GM19324 (cell line): ENCODE measurements at regions not wholly inside any gene's neighbourhood (a gene's known extent, or its start where the extent isn't known, plus 50 kb on each side); places are given as distances from the start of the nearest gene placed in this dataset.
"Not testable (repeated sequence)": the region's sequence is repeated elsewhere in the genome, so short reads cannot be mapped to it uniquely, and the experiment has no call there.

Source experiments
- ATAC-seq: cut with Tn5 transposase; IDR thresholded peaks from one replicate; pipeline ENCODE4 v1.9.1; 2021; ENCODE audit warnings: mild to moderate bottlenecking, moderate library complexity; ENCODE audit not compliant: unreplicated experiment, low FRiP score

DNA sequence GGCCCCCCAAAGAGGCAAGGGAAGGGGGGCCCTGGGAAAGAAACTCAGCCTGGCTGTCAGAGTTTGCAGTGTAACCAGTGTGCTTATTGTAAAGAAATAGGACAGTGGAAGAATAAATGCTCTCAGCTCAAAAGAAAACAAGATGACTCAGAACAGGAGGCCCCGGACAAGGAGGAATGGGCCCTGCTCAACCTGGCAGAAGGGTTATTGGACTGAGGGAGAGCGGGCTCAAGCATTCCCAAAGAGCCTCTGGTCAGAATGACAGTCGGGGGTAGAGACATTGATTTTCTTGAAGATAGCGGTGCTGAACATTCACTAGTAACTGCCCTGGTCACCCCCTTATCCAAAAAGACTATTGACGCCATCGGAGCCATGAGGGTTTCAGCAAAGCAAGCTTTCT lies 100.4 kb upstream of the OSBPL11 start:
- no peak for ATAC-seq

DNA sequence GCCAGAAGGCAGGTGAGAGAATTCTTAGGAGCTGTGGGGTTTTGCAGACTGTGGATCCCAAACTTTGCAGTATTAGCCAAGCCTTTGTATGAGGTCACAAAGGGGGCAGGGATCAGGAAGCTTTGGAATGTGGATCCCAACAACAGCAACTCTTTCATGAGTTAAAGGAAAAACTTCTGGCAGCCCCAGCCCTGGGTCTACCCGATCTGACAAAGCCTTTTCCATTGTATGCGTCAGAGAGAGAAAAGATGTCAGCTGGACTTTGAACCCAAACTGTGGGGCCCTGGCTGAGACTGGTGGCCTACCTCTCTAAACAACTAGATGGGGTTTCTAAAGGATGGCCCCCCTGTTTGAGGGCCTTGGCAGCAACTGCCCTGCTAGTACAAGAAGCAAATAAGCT lies 101.8 kb upstream of the OSBPL11 start:
- not testable (repeated sequence) for ATAC-seq

DNA sequence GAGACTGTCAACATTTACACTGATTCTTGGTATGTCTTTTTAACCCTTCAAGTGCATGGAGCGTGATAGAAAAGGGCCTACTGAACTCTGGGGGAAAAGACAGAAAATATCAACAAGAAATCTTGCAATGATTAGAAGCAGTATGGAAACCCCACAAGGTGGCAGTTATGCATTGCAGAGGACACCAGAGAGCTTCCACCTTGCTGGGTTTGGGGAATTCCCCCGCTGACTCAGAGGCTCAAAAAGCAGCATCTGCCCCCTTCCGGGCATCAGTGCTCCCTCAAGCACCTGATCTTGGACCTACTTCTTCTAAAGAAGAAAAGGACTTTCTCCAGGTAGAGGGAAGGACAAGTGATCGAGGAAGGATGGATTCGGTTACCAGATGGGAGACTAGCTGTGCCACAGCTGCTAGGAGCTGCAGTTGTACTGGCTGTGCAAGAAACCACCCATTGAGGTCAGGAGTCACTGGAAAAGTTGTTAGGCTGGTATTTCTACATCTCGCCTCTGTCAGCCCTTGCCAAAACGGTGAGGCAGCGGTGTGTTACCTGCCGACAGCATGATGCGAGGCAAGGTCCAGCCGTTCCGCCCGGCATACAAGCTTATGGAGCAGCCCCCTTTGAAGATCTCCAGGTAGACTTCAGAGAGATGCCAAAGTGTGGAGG lies 102.8 kb upstream of the OSBPL11 start:
- not testable (repeated sequence) for ATAC-seq

DNA sequence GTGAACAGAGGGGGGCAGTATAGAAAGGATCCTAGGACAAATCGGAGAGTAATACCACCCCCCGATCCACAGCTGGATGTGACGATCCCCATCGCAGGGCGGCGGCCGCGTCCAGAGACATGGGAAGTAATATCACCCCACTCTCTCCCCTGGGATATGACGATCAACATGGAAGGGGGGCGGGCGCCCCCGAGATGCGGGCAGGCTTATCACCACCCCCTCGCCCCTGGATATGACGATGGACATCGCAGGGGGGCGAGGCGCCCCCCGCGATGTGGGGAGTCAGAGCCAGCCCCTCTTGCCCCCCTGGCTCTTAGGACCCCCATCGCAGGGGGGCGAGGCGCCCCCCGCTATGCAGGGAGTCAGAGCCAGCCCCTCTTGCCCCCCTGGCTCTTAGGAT lies 120.4 kb upstream of the OSBPL11 start:
- ATAC-seq, result no peak

DNA sequence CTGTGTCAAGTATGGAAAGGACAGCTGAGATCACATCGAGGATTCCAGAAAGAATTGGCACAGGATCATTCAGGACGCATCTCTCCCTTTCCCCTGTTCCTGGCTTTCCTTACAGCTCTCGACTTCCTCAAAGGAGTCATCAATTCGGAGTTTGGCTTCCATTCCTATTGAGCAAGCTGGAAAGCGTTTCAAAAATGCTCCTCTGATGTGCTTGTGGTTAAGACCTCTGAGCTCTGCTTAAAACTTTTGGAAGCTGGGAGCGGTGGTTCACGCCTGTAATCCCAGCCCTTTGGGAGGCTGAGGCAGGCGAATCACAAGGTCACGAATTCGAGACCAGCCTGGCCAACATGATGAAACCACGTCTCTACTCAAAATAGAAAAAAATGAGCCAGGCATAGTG lies 136.9 kb upstream of the OSBPL11 start:
- not testable (repeated sequence) for ATAC-seq

DNA sequence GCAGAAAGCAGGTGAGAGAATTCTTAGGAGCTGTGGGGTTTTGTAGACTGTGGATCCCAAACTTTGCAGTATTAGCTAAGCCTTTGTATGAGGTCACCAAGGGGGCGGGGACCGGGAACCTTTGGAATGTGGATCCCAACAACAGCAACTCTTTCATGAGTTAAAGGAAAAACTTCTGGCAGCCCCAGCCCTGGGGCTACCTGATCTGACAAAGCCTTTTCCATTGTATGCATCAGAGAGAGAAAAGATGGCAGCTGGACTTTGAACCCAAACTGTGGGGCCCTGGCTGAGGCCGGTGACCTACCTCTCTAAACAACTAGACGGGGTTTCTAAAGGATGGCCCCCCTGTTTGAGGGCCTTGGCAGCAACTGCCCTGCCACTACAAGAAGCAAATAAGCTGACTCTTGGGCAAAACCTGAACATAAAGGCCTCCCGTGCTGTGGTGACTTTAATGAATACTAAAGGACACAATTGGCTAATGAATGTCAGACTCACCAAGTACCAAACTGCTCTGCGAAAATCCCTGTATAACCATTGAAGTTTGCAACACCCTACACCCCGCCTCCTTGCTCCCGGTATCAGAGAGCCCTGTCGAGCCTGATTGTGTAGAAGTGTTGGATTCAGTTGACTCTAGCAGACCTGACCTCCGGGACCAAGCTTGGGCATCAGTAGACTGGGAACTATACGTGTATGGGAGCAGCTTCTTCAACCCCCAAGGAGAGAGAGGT lies 146.9 kb upstream of the OSBPL11 start:
- ATAC-seq, result not testable (repeated sequence)

DNA sequence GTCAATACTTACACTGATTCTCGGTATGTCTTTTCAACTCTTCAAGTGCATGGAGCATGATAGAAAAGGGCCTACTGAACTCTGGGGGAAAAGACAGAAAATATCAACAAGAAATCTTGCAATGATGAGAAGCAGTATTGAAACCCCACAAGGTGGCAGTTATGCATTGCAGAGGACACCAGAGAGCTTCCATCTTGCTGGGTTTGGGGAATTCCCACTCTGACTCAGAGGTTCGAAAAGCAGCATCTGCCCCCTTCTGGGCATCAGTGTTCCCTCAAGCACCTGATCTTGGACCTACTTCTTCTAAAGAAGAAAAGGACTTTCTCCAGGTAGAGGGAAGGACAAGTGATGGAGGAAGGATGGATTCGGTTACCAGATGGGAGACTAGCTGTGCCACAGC lies 147.5 kb upstream of the OSBPL11 start:
- not testable (repeated sequence) for ATAC-seq

DNA sequence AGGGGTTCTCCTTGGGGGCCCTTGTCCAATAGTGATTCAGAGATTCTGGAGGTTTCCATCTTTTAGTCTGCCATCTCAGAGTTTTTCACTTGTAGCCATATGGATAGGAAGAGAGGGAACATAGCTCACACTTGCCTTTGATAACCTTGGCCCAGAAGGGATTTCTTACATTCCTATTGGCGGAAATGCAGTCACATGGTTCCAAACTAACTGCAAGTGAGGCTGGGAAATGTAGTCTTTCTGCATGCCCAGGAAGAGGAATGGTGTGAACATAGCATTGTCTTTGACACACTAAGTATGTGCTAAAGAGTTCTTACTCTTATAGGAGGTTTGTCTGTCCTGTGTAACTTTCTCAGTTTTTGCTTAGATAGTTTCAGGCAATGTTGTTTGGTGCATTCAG lies 161.8 kb upstream of the OSBPL11 start:
- ATAC-seq, result not testable (repeated sequence)

DNA sequence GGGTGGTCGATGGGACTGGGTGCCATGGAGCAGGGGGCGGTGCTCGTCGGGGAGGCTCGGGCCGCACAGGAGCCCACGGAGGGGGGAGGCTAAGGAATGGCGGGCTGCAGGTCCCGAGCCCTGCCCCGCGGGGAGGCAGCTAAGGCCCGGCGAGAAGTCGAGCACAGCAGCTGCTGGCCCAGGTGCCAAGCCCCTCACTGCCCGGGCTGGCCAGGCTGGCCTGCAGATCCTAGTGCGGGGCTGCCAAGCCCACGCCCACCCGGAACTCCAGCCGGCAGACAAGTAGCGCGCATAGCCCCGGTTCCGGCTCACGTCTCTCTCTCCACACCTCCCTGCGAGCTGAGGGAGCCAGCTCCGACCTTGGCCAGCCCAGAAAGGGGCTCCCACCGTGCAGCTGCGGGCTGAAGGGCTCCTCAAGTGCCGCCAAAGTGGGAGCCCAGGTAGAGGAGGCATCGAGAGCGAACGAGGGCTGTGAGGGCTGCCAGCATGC lies 163.4 kb upstream of the OSBPL11 start:
- not testable (repeated sequence) for ATAC-seq

DNA sequence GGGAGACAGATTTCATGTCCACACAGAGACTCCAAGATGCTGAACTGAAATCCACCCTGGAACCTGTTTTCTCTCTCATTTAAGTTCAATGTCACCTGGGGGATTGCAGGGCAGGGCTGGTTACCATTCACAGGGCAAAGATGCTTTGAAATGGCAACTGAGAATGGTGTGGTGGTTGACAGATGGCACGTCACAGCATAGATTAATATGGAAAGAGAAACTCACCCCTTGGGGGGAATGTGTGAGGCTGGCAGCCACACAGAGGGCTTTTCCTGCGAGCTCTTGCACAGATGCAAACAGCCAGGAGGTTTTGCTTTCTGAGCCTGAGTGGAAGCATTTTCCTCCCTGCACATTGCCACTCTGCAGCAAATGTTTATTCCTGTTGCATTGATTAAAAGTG lies 167.3 kb upstream of the OSBPL11 start:
- not testable (repeated sequence) for ATAC-seq

DNA sequence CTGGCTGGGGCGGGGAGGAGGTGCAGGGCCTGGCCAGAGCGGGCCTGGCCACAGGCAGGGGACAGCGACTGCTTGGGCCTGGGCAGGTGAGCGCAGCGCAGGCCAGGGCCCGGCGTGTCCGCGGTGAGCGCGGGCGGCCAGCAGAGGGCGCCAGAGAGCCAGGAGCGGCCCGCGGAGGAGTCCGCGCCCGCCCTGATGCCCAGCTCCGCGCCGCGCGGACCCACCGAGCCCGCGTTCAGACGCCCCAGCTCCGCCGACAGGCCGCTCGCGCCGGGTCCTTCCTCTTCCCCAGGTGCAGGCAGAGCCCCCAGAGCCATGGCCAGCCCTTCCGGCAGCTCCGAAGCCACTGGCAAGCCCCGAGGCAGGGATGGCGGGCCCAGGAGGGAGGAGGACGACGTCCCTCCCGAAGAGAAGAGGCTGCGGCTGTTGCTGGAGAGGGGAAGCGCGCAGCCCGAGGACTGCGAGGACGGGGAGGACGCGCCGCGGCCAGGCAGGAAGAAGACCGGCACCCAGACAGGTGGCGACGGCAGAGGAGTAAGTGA lies 171.1 kb upstream of the OSBPL11 start:
- ATAC-seq, result not testable (repeated sequence)

DNA sequence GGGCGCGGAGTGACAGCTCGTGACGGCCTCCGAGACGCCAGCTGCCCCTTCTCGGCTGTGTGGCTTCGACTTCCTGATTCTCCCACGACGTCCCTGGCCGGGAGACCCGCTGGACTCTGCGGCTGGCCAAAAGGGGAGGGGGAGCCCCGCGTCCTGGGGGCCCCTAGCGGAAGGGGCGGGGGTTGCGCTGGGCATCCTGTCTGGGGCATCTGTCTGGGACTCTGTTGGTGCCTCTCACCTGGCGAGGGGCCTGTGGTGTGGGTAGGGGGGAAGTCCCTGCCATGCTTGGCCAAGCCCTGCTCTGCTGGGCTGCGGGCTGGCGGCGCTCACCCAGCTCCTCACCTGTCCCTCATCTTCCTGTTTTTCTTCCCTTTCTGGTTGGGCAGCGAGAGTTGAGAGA lies 171.6 kb upstream of the OSBPL11 start:
- not testable (repeated sequence) for ATAC-seq

DNA sequence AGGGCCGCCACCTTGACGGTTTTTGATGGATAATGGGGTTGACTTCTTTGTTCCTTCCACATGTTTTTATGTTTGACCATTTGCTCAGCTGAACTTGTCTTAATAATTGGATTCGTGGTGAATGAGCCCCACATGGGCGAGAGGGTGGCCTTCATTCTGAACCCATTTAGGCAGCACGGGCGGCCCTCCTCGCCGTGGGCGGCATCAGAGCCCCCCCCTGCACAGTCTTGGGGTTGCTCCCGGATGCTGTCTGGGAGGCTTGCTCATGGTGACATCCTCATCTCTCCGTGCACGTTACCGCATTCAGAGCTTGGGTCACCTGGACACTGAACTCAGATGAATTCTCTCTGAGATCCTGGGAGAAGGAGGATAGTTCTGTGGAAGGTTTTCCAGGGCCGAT lies 172.3 kb upstream of the OSBPL11 start:
- ATAC-seq, result no peak

DNA sequence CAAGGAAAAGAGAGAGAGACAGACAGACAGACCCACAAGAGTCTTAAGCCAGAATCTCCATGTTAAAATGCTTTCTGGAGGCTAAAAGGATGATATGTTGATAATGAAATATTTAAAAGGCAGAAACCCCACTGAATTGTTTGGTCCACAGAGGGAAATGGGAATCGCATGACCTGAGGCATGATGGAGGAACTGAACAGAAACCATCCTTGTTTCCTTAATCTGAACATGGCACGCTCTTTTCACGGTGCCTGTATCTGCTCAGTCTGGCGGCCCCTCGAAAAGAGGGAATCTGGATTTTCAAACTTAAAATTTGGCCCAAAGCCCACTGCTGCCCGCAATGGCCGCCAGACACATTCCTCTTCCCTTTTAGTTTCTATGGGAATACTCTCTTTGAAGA lies 173.5 kb upstream of the OSBPL11 start:
- ATAC-seq, result not testable (repeated sequence)

DNA sequence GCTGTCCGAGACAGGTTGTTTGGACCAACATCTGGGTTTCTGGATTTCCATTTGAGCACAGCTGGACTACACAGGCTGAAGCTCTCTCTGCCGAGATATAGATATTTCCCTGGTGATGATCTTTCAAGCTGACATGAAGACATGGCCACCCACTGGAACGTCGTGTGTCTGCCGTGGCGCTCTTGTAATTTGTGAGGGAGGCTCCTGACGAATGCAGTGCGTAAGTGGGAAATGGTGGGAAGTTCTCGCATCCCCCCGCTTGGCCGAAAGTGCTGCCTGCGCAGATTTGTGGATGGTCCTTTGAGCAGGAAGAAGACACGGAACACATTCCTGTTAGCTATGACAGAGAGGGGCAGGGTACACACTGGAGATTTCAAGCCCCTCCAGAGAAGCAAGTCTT lies 176.2 kb upstream of the OSBPL11 start:
- not testable (repeated sequence) for ATAC-seq

DNA sequence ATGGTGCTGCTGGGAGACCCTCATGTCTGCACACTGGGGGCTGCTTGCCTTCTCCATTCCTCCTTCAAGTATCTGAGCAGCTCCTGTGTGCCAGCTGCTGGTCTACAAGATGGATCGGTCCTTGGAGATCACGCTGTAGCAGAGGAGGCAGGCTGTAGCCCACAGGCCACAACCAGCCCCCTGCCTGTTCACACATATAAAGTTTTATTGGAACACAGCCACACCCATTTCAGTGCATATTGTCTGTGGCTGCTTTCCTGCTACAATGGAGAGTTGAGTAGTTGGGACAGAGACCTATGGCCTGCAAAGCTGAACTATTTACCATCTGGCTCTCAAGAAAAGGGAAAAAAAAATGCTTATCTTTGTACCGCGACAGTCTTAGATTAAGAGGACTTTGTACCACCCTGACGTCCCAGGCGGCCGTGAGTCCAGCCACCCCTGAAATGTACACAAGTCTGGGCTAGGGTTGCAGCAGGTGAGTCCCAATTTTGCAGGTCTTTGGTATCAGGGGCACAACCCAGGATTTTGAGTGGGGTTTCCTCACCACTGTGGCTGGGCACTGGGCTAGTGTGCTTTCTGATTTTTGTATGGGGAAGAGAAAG lies 179.2 kb upstream of the OSBPL11 start:
- not testable (repeated sequence) for ATAC-seq

DNA sequence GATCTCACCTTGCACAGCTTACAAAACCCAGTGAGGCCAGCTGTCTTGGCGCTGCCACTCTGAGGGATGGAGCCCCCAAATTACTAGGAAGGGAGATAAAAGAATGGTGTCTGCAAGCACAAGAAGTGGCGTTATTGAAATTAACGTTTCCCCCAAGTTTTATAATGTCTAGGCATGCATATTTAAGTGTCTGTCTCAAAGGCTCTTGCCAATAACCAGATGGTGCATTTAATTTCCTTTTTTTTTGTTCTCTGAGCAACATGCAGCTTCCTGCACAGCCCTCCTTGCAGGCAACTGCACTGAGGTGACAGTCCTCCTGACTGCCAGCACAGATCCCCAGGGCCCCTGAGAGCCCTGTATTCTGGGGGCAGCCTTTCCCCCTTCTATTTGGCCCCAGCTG lies 179.8 kb upstream of the OSBPL11 start:
- not testable (repeated sequence) for ATAC-seq

DNA sequence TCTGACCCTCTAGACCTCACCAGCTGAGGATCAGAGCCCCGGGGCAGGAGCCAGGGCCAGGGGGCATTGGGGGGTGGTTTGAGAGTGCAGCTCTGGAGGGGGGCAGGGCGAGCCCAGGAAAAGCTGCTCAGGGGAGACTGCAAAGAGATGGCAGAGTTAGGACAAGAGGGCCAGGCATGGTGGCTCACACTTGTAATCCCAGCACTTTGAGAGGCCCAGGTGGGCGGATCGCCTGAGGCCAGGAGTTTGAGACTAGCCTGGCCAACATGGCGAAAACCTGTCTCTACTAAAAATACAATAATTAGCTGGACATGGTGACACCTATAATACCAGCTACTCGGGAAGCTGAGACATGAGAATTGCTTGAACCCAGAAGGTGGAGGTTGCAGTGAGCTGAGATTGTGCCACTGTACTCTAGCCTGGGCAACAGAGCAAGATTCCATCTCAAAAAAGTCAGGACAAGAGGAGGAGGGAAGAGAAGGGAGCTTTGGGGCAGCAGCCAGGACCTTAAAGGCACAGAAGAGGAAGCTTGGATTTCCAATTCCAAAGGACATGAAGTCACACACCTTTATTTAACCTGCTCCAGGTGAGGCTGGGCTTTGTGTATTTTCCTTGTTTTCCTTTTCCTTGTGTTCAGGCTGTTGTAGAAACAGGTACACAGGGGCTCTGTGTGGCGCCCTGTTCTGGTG lies 180.5 kb upstream of the OSBPL11 start:
- not testable (repeated sequence) for ATAC-seq

DNA sequence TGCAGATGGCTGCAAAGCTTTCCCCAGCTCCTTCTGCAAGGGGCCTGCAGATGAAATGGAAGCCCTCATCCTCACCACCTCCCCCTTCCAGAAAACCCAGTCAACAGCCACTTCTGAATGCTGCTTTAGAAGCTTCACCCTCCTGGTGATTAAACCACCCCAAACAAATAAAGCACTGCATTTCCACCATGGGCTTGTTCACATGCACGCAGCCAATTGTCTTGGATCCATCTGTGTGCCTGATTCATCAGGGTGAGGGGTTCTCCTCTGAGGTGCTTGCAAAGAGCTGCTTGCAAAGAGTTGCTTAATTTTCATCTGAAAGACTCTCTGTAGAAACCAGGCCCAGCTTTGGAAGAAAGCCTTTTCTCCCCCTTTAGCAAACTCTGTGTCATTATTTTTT lies 184.0 kb upstream of the OSBPL11 start:
- not testable (repeated sequence) for ATAC-seq

DNA sequence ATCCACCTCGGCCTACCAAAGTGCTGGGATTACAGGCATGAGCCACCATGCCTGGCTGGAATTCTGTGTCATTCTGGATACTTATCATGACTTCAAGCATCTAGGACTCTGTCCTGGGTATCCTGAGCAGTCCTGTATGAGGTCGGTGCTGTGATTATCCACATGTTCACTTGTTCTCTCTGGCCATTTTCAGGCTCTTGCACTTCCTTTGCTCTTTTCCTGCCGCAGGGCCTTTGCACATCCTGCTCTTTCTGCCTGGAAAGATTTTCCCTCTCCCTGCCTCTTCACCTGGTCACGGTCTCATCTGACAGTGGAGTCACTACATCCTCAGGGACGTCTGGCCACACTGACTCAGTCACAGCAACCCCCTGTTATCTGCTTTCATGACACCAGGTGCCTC lies 184.6 kb upstream of the OSBPL11 start:
- not testable (repeated sequence) for ATAC-seq

DNA sequence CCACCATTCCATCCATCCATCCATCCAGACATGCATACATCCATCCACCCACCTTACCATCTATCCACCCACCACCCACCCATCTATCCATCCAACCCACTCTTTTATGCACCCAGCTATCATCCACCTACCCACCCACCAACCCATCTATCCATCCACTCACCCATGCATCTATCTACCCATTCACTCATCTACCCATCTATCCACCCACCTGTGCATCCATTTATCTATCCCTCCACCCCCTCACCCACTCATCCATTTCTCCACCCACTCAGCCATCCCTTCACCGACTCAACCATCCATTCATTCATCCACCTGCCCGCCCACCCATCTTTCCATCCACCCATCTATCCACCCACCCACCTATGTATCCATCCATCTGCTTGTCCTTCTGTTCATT lies 186.4 kb upstream of the OSBPL11 start:
- not testable (repeated sequence) for ATAC-seq
